HG03469 (cell line): ENCODE measurements at regions not wholly inside any gene's neighbourhood (a gene's known extent, or its start where the extent isn't known, plus 50 kb on each side); places are given as distances from the start of the nearest gene placed in this dataset.

Source experiments
- ATAC-seq: cut with Tn5 transposase; IDR thresholded peaks from one replicate; pipeline ENCODE4 v1.9.1; 2021; ENCODE audit warnings: mild to moderate bottlenecking, moderate library complexity, moderate number of reproducible peaks; ENCODE audit not compliant: unreplicated experiment

DNA sequence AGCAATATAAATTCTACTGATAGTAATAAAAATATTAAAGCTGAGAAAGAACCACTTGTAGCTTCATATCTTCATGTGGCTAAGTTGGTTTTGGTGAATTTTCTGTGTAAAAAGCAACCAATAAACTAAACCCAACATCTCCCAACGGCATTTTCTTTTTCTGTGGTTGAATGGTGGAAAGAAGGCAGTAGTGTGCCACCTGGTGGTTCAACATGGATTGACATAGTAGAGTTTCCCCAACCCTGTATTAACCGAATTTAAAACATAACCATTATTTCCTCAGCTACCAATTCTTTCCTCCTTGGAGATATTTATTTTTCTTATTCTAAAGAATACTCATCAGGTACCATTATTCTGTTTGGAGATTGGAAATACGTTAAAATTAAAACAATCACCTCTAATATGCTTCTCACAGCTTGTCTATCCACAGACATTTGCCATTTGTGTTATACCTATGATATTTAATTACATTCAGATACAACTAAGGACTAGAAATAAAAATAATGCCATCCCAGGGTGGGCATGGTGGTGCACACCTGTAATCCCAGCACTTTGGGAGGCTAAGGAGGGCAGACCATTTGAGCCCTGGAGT lies 117.1 kb upstream of the EEF1E1 start:
- peak; percentile 75 for ATAC-seq

DNA sequence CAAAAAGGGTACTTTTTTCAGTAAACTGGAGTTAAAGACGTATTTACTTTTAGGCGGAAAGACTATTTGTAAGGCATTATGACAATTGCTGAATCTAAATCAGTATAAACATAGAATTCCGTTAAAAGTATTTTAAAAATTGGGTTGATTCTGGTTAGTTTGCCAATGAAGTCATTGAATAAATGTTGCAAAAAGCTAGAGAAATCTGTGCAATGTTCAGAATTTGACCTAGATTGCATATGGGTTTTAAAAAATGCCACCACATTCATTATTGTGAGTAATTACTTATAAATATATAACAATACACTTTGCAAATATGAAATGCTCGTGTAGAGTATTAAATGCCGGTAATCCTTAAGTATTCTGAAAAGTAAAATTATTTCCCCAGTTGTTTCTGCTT lies 116.5 kb upstream of the EEF1E1 start:
- no peak for ATAC-seq

DNA sequence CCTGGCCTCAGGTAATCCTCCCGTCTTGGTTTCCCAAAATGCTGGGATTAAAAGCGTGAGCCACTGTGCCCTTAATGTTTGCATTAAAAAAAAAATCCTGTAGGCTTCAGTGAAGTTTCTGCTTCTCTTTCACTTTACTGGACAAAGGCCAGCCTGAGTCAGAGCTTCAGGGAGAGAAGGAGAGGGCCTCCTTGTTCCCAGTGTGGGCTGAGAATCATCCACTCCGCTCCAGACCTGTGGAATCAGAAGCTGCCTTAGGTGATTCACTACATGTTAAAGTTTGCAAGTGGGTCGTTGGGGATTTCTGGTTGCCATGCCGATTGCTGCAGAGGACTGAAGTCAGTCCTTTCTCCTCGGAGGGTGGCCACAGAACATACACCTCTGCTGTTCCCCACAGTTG lies 113.3 kb upstream of the EEF1E1 start:
- ATAC-seq = no peak

DNA sequence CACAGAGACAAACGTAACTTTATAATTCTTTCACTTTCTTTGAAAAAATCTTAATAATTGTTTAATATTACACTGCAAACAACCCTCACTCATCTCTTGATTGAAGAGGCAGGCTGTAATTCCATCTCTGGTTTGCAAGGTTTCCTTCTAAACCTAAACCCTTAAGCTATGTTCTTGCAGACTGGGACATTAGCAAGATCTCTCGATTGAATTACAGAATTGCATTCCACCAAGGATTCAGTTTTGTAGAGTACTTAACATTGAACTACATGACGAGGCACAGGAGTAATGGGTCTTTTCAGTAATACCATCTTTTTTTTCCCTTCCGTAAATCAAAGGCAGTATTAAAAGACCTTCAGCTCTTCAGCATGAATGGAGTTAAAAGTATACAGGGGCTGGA lies 111.6 kb upstream of the EEF1E1 start:
- no peak for ATAC-seq

DNA sequence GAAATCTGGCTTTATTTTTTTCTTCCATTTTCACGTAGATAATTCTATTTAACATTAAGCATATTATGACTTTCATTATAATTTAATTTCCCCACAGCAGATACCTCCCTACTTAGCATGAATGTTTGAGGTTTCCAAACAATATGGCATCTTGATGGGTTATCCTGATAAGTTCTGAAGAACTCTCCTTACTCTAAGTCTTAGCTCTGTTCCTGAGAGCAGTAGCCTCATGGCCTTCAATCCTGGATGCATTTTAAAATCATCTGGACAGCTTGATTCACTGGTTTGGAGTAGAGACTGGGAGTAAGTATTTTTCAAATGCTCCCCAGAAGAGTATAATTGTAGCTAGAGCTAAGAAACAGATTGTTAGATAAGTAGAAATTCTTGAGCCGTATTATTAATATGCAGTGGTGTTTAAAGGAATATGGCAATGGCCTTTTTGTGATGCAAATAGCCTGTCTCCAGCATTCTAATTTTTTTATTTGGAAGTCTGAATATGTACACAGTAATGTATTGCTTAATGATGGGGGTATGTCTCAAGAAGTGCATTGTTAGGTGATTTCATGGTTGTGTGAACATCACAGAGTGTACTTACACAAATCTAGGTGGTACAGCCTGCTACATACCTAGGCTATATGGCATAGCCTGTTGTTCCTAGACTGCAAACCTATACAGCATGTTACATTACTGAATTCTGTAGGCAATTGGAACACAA lies 110.5 kb upstream of the EEF1E1 start:
- ATAC-seq = no peak

DNA sequence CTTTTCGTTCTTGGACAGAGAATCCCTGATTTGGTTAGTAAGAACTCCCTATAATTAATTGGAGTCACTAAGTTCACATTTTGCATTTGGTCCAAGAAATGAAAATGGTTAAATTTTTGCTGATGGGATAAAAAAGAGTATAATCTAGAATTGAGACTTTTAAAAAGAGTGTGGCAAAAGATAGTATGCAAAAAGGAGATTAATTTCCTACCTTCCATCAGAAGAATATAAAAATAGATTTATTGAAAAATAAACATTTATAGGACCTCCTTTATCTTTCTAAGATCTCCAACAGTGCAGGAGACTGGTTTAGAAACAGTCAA lies 105.5 kb upstream of the EEF1E1 start:
- ATAC-seq = no peak

DNA sequence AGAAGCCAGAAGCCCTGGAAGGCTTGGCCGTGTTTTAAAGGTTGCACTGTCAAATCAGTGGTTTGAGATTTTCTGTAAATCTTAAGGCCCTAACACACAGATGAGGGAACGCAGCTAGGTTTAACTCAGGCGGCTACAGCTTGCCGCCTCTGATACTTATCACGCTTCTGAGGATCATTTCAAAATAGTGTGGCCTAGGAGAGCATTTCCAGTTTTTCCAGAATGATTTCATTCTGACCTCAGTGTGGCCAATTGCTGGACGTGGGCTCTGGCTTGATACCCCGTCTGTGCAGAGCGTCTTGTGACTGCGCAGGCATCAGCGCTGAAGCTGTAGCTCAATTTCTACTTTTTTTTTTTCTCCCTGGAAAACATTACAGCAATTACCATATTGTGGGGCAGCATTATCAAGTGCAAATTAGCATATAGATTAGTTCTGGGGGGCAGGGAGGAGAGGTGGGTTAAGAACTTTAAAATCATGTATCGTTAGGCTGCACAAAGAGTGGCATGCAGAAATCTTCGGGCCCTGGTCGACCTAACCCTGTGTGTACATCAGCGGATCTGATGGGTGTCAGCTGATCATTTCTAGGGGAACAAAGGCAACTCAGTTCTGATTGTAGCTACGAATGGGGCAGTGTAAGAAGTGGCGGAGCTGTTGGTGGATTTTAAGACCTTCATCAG lies 105.0 kb upstream of the EEF1E1 start:
- ATAC-seq = no peak

DNA sequence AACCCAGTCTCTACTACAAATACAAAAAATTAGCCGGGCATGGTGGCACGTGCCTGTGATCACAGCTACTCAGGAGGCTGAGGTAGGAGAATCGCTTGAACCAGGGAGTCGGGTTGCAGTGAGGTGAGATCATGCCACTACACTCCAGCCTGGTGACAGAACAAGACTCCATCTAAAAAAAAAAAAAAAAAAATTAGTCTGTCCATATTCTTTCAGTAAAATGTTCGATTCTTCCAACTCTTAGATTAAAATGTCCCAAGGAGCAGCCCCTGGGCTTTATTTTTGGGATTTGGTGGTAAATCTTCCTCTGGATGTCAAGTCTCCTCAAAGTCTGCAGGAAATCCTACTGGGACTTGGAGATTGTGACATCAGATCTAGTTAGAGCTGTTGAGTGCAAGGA lies 101.0 kb upstream of the EEF1E1 start:
- no peak for ATAC-seq

DNA sequence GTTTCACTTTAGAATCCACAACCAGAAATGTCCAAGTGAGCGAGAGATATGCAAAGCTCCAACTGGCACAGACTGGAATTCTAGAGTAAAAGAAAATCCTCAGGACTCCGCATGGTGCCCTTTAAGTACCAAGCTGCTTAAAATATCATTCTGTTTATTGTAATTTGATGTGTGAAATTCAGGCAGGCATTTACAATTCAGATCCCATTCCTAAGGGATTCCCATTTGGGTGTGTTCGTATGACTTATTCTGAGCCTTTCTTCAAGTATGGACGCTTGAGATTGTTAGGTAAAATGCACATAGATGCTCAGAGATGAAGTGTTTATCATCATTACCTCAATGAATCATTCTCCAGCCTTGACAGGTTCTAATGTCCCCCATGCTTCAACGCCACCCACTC lies 99.3 kb upstream of the EEF1E1 start:
- ATAC-seq = no peak

DNA sequence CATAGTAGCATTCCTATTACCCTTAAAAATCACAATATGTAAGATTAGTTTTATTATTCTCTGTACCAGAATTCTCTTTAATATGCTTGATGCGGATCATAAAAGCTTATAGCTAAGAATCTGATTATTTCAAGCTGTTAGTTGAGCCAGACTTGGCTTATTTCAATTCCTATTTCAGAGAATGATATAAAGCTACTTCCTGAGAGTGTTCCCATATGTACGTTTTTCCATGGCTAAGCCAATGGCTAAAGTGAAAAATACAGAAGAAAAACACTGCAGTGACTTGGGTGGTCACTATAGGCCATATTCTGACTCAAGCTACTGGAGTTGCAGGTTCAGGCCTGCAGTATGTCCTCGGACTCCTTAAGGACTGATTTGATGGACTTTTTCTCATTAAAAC lies 97.9 kb upstream of the EEF1E1 start:
- ATAC-seq = no peak

DNA sequence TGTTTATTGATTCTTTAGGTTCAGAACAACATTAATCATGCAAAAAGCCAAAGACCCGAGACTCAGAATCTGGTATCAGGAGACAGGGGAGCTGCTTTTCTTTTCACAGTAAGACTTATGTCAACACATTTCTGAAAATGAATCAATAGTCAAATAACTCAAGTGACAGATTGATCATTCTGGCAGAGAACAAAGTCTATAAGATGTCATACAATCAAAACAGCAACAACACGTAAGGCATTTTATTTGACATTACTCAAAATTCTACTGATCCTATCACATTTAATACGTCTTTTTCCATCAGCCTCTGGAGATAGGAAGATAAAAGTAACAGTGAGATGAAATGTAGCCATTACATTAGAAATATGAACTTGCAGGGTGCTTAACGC lies 93.4 kb upstream of the EEF1E1 start:
- ATAC-seq = no peak

DNA sequence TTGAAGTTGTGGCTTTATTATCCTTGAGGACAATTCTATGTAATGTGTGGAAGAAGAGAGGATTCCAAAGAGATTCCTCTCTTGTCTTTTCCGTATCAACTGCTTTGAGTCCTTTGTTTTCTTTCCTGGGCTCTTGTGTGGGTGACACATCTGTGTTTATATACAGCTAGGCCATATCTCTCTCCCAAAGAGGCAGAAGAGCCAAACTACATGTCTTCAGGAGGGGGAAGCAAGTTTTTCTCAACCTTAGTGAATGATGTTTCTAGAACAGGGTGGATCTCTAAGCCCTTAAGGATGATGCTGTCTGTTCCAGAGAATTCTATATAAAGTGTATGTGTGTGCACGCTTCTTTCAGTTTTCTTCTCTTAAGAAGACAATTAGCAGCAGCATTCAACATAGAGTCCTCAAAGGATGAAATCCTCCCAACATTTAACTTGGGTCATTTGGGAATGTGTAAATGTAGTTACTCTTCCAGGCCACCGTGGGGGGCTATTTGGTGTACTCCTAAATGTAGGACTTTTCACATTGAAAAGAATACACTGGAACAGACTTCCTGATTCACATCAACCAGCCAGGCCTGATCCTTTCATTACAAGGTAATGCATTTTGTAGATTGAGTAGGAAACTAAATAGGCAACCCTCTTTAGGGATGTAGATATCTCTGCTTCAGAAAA lies 92.8 kb upstream of the EEF1E1 start:
- ATAC-seq = no peak

DNA sequence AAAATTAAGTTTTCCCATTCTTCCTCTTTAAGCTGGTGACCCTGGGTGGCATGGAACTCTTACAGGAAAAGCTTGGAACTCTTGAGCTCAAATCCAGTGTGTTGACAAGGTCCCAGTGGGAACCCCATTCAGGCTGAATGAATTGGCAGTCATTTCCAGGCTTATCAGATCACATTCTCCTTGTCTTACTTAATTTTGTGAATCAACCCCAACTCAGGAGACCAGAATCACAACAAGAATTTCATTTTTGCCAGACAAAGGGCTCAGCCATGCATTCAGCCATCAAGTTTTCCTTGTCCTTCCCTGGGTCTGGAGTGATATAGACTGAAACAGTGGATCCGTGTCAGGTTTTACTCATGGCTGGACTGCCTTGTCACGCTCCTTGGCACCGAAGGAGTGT lies 92.1 kb upstream of the EEF1E1 start:
- no peak for ATAC-seq

DNA sequence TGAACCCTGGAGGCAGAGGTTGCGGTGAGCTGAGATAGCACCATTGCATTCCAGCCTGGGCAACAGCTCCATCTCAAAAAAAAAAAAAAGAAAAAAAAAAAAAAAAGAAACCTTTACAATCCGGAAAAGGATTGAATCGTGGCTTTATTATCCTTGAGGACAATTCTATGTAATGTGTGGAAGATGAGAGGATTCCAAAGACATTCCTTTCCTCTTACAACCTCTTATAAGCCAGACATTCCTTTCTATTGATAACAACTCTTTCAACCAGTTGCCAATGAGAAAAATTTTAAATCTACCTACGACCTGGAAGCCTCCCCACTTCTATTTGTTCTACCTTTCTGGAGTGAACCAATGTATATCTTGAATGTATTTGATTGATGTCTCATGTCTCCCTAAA lies 91.2 kb upstream of the EEF1E1 start:
- ATAC-seq = no peak

DNA sequence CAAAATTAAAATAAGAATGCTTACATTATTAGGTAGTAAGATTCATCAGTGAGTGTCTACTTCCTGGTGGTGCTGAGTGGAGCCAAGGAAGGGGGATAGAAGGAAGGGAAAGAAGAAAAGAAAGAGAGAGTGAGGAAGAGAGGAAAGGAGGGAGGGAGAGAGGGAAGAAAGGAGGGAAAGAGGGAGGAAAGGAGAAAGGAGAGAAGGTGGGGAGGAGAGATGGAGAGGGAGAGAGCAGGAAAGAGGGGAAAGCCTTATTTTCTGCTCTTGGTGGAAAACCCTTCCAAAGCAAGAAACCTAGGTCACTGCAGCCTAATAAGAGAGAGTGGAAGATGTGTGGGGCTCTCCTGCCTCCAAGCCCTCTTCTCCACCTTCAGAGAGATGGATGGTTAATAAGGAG lies 90.2 kb upstream of the EEF1E1 start:
- ATAC-seq = no peak

DNA sequence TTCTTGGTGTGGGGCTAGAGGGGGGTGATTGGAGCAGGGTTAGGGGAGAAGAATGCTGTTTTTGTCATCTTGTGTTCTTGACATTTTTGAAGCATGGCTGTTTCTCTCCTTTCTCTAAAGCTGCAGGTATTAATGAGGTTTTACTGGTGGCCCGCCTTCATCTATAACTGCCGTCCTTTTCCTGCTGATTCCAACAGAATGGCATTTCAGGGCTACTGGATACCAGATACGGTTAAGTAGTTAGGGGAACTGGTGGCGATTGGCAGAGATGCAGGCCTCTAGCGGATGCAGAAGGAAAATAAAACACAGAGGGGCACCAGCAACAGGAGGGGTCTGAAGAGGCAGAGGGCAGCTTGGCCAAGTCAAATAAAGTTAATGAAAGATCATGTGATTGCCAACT lies 89.7 kb upstream of the EEF1E1 start:
- ATAC-seq = no peak

DNA sequence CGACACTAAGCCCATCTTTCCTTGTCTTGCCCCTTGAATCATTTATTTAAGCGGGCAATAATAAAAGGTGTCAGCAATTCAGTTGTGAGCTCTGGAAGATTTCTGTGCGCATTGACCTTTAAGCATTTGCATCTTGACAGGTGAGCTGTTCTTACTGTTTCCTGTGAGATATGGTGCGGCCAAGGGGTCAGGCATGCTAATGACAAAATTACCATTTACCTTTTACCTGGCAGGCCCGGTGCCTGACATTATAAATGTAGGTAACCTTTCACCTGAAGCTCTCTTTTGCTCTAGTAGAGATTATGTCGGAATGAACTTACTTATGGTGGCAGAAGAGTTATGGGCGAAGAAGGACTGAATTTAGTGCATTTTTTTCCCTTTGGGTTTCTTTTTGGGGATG lies 89.3 kb upstream of the EEF1E1 start:
- ATAC-seq = no peak

DNA sequence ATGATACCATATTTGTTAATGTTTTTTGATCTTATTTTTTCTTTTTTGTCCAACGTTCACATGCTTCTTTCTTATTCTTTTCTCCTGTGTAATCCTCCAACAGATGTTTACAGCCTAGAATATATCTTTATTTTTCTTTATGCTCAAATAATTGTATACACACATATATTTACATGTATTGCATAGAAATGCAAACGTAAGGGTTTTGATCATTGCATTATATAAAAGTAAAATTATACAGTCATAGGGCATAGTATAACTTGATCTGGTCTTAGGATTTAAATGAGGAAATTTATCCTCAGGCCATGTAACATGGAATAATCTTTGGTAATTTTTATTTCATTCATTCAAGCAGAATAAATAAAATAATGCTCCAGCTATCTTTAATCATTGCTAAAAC lies 84.9 kb upstream of the EEF1E1 start:
- no peak for ATAC-seq

DNA sequence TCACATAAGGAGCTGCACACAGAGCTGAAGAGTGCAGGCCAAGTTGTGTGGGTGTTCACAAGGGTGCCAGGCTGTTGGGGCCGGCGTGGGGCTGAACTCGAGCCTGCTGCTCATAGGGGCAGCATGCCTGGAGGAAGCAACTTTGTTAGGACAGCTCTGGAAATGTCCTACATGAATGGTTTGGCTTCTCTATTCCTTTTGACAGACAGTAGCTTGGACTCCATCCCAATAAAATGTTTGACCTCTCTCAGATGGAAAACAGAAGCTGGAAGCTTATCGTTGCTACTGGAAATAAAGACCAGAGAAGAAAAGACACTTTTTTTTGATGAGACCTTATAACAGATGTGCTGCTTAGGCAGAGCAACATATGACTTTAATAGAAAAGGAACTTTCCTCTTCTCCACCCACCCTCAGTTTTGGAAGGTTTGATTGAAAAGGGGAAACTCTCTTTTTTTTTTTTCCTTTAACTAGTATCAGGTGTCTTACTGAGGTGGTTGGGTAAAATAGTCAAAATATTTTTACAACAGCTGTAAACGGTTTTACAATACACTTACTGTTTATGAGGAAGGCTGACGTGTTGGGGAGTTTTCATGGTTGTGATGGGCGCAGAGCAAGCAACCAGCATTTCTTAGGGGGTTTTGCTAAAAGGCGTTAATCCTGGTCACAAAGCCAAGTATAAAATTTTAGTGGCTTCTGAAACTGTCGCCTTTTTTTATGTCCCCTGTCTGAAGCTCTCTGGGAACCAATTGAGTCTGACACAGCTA lies 80.7 kb upstream of the EEF1E1 start:
- no peak for ATAC-seq

DNA sequence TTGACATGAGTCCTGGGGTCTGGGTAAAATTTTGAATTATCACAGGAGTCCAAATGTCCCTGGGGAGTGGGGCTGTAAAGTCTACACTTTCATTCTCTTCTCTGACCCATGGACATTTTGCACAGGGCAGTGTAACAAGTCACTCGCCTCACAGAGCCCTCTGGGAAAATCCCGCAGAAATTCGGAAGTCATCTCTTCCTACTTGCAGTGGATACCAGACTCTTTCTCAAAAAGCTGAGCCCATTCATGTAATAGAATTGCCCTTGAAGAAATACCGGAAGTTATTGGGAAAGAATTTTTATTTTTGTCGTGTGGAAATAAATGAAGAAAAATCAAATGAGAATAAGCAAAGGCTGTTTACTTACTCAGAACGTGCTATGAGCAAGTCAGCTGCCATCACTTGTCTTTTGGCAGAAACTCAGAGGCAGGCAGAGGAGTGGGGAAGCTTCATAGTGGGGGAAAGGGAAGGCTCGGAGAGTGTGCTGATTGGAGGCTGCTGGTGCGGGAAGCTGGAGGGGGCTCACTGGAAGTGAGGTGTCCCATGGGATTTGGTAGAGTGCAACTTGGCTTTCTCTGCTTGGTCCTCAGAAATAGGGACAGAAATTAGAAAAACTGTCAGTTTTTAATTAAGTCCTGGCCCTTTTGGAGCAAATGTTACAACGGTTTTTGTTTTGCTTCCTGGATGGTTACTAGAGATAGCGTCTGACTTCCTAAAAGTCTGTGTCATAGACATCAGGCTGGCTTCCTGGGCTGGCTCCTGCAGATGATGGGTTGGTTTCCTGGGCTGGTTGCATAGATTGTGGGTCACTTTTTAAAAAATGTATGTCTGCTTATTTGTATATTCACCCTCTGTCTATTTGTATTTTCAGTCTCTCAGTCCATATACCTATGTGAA lies 79.8 kb upstream of the EEF1E1 start:
- no peak for ATAC-seq
